ENCODE measurements at regions not wholly inside any gene's neighbourhood (a gene's known extent, or its start where the extent isn't known, plus 50 kb on each side); places are given as distances from the start of the nearest gene placed in this dataset.

GRCh38 chr20:57965441-57965840 lies 255.6 kb upstream of the PMEPA1 start:
- TF ChIP-seq CTCF (IDR thresholded peaks at IDR 0.05) (no peak), POLR2A (IDR thresholded peaks at IDR 0.05) (no peak)

All from tibial nerve (tissue), 3 donors.